ENCODE measurements at regions not wholly inside any gene's neighbourhood (a gene's known extent, or its start where the extent isn't known, plus 50 kb on each side); places are given as distances from the start of the nearest gene placed in this dataset.
A peak's percentile ranks its signal among the peaks of the same experiment; 100 is the strongest.

- TF ChIP-seq MLLT1 (IDR thresholded peaks at IDR 0.05), result no peak
- TF ChIP-seq CTCF (IDR thresholded peaks at IDR 0.05 in 2 of 3, conservative IDR thresholded peaks at IDR 0.05 in 1 of 3; ENCODE audit: control insufficient read depth in 2 of 3, extremely low read depth in 1 of 3, insufficient read depth in 1 of 3, low read depth in 3 of 3, low read length in 3 of 3), result peak in 2 of 3 experiments; percentile 23 to 33; a peak in 3 of 6 replicates
- 0 out of 2 replicates have a peak, but pooled peaks have one; percentile 24 for TF ChIP-seq HCFC1 (IDR thresholded peaks at IDR 0.05; ENCODE audit: low read length)
- no peak for TF ChIP-seq PAX5 (IDR thresholded peaks at IDR 0.05; ENCODE audit: borderline replicate concordance, low read depth, low read length)
These were observed 212.6 kb upstream of the AGTR2 start (continued) for GRCh38 chrX:115957862-115958490.

- in situ Hi-C loops (cut with MboI) (no loop called here), intact Hi-C loops (cut with micrococcal nuclease; ENCODE audit: unreplicated experiment) (no loop called here)
- RAD21 ChIA-PET (ENCODE audit: unreplicated experiment), result interaction anchor here (0.5 to 4.6 kb wide), 4 partner anchors 18 to 989 kb away, joined by 3 to 21 read pairs (median 7); no protein-coding TSS in a partner anchor
- TF ChIP-seq ZNF384 (IDR thresholded peaks at IDR 0.05; ENCODE audit: borderline replicate concordance, low read depth, low read length) (peak; percentile 53; the same call in 1 of the 2 replicates), RAD21 (IDR thresholded peaks at IDR 0.05; ENCODE audit: insufficient read depth, low read depth, low read length) (peak; percentile 40; the same call in 1 of the 2 replicates), EED (IDR thresholded peaks at IDR 0.05; ENCODE audit: low read depth) (no peak), SIN3A (IDR thresholded peaks at IDR 0.05; ENCODE audit: low read depth, low read length) (no peak), CTCF (IDR thresholded peaks at IDR 0.05 in 2 of 3, conservative IDR thresholded peaks at IDR 0.05 in 1 of 3; ENCODE audit: control insufficient read depth in 2 of 3, extremely low read depth in 1 of 3, insufficient read depth in 1 of 3, low read depth in 3 of 3, low read length in 3 of 3) (peak in 1 of 3 experiments; percentile 21; a peak in 1 of 6 replicates), IKZF2 (IDR thresholded peaks at IDR 0.05) (peak in 1 of 2 experiments; percentile 24; a peak in 1 of 4 replicates), SMC3 (IDR thresholded peaks at IDR 0.05; ENCODE audit: borderline replicate concordance, low read length) (peak; percentile 13; the same call in 1 of the 2 replicates)
- no peak overlapping the region for H2AFZ ChIP-seq (ENCODE audit: control insufficient read depth, low read depth, low read length)
- no peaks in the 10 kb centered on the region for H3K36me3 ChIP-seq (ENCODE audit: control insufficient read depth in 2 of 2, insufficient read depth in 2 of 2, low read length in 1 of 2)
- H3K9ac ChIP-seq (ENCODE audit: control insufficient read depth, insufficient read depth, low read length), result no peak overlapping the region
- no peak overlapping the region for H3K4me2 ChIP-seq (ENCODE audit: control insufficient read depth, insufficient read depth)
- H3K27ac ChIP-seq (ENCODE audit: control insufficient read depth, insufficient read depth), result no peak overlapping the region
- H3K27me3 ChIP-seq (replicated peaks in 1 of 2; ENCODE audit: control insufficient read depth in 2 of 2, insufficient read depth in 2 of 2, low read length in 1 of 2), result no peaks in the 10 kb centered on the region
- SMC1A ChIA-PET (ENCODE audit: uncharacterized antibody, unreplicated experiment), result interaction anchor here (1.0 to 2.6 kb wide), 8 partner anchors 9 to 51 kb away, joined by 3 to 13 read pairs (median 4); no protein-coding TSS in a partner anchor
- no peaks in the 10 kb centered on the region for H3K9me3 ChIP-seq (replicated peaks; ENCODE audit: control insufficient read depth, insufficient read depth, low read length)
- ATAC-seq, result peak; percentile 53
- H3K4me1 ChIP-seq (ENCODE audit: control insufficient read depth, insufficient read depth, low read length), result no peaks in the 10 kb centered on the region
- H3K79me2 ChIP-seq (ENCODE audit: control insufficient read depth, insufficient read depth, low read length), result no peaks in the 10 kb centered on the region
- CTCF ChIA-PET, result interaction anchor here (0.8 to 3.6 kb wide), 12 partner anchors 9 to 1003 kb away, joined by 3 to 18 read pairs (median 4); no protein-coding TSS in a partner anchor
- H4K20me1 ChIP-seq (ENCODE audit: control insufficient read depth, insufficient read depth), result no peaks in the 10 kb centered on the region
- H3K4me3 ChIP-seq, result no peak overlapping the region
- WGBS (ENCODE audit: insufficient coverage, insufficient replicate concordance, low lambda C conversion rate, missing lambda C conversion rate), result 12% methylated on average over 3 of the region's 3 CpGs
- BruUV-seq (replicated peaks), result no TSS peak
- POLR2A ChIA-PET, result interaction anchor here (1.3 kb wide), 1 partner anchor 17 kb away, joined by 3 read pairs; no protein-coding TSS in a partner anchor
- FAIRE-seq, result no peak
- no peak for DNase-seq (ENCODE audit: low read depth, low spot score)
These were observed 211.7 kb upstream of the AGTR2 start for GRCh38 chrX:115958687-115959359.

Data from GM12878 (cell line).